GF-D8 (cell line): ENCODE measurements at regions not wholly inside any gene's neighbourhood (a gene's known extent, or its start where the extent isn't known, plus 50 kb on each side); places are given as distances from the start of the nearest gene placed in this dataset.
"Not testable (repeated sequence)": the region's sequence is repeated elsewhere in the genome, so short reads cannot be mapped to it uniquely, and the experiment has no call there.

ENCODE experiments used
- DNase-seq: peaks from one replicate; lab custom pipeline; 2025; lab: John Stamatoyannopoulos, UW

GRCh38 chr5:98121036-98121936 is 652.2 kb upstream of the RGMB start:
- DNase-seq: no peak

DNA sequence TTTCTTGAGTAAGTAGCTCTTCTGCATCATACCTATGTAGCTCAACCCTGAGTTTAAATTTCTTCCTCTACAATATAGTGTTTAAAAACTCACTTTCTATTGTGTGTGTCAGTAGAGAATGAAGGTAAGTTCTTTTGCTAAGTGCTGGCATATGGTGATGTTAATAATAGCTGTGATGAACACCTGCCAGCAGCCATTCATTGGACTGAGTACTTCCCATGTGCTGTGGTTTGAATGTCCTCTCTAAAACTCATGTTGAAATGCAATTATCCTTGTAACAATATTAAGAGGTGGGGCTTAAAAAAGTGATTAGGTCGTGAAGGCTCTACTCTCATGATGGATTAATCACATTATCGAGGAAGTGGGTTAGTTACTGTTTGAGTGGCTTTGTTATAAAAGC is 645.2 kb upstream of the RGMB start:
- no peak for DNase-seq

GRCh38 chr5:98128846-98129245 is 644.6 kb upstream of the RGMB start:
- no peak for DNase-seq

- no peak for DNase-seq
These were observed 643.0 kb upstream of the RGMB start for GRCh38 chr5:98130261-98131035.

DNA sequence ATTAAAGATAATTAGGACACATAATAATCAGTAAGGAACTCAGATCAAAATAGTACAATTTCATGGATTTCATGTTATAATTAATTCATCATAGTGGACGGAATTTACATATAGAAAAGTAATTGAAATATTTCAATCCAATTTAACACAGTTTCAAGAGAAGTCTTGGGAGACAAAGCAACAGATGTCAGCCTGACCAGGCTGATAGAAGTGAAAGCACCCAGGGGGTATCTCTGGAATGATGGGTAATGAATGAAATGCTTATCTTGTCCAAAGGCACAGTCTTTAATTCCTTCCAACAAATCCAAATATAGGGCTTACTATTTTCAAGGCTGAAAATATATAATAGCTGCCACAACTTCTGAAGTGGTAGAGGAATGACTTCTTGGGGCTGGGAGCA is 629.3 kb upstream of the RGMB start:
- DNase-seq: no peak

DNA sequence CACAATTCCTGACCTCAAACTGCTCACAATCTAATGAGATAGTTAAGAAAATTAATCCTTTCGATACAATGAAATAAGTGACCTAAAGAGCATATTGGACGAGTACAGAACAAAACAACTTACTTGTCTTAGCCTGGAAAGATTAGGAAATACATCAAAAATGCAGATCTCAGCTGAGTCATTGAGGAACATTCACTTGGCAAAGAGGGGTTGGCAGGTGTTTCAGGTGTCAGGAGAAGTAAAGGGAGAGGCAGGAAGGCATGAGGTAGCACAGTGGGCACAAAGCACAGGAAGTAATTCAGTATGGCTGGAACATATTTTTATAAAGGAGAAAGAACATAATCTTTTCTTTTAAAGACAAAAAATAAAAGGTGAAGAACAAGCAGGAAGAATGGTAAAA is 628.8 kb upstream of the RGMB start:
- DNase-seq: no peak

GRCh38 chr5:98157368-98157767 is 616.1 kb upstream of the RGMB start:
- no peak for DNase-seq

- DNase-seq: no peak
These were observed 615.0 kb upstream of the RGMB start for GRCh38 chr5:98158440-98158839.

- no peak for DNase-seq
These were observed 609.5 kb upstream of the RGMB start for GRCh38 chr5:98163796-98164493.

DNA sequence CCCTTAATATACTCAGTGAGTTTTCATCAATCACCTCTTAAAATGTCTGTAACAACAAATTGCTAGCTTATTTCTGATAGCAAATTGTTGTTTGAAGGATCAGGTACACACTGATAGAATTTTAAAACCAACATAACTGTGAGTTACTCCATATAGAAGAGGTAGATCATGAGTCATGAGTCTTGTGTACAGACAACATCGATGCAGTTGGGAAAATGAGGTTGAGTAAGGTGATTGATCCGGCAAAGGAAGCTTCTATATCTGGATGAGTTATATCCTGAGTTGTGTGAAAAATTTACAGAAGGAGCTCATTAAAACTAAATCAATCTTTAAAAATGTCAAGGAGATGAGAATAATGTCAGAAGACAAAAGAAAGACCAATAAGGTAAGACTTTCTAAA is 604.6 kb upstream of the RGMB start:
- DNase-seq: no peak

DNA sequence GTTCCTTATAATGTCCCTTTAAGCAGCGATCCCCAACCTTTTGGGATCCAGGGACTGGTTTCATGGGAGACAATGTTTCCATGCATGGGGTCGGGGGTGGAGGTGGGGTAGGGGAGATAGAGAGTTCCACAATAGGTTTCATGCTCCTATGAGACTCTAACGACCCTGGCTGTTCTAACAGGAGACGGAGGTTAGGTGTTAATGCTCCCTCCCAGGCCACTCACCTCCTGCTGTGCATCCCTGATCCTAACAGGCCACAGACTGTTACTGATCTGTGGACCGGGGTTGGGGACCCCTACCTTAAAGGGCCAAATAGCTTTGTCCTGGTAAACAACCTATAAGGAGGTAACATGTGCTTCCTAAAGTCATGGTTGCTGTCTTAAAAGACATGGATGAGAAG is 602.5 kb upstream of the RGMB start:
- DNase-seq: no peak

GRCh38 chr5:98173334-98173733 is 600.1 kb upstream of the RGMB start:
- no peak for DNase-seq

GRCh38 chr5:98175474-98175873 is 598.0 kb upstream of the RGMB start:
- DNase-seq: no peak

DNA sequence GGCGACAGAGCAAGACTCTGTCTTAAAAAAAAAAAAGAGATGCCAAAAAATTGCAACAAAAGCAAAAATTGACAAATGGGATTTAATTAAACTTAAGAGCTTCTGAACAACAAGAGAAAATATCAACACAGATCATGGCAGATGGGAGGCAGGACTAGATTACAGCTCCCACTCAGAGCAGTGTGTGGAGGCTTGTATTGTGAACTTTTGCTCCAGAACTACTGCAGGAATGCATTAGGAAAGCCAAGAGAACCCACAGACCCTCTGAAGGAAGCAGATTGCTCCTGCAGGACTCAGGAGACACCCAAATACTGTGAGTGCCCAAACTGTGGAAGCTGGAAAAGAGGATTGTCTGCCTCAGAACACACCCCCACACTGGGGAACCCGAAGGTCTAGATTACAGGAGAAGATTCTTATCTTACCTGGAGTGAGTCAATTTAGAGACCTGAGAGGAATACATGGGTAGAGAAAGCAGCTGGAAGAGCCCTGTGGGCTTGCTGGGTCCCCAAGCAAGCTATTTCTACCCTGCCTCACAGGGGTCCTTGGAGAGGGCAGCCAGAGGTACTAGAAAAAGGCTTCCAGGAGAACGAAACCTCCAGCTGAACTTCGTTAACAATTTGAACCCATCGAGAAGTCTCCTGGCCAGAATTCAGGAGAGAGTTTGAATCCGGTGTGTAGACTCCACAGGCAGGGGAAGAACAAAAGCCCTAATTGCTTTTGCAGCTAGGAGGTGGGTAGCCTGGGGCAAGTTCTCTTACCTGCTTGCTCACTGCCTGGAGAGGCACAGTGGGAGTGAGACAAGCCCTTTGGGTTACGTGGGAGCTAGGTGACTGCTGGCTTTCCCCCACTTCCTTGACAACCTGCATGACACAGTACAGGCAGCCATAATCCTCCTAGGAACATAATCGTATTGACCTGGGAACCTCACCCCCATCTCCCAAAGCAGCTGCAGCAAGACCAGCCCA is 593.4 kb upstream of the RGMB start:
- DNase-seq: no peak

GRCh38 chr5:98186128-98186527 is 587.3 kb upstream of the RGMB start:
- DNase-seq: no peak

- DNase-seq: no peak
These were observed 585.5 kb upstream of the RGMB start for GRCh38 chr5:98187945-98188344.

- not testable (repeated sequence) for DNase-seq
These were observed 583.1 kb upstream of the RGMB start for GRCh38 chr5:98190344-98190743.

DNA sequence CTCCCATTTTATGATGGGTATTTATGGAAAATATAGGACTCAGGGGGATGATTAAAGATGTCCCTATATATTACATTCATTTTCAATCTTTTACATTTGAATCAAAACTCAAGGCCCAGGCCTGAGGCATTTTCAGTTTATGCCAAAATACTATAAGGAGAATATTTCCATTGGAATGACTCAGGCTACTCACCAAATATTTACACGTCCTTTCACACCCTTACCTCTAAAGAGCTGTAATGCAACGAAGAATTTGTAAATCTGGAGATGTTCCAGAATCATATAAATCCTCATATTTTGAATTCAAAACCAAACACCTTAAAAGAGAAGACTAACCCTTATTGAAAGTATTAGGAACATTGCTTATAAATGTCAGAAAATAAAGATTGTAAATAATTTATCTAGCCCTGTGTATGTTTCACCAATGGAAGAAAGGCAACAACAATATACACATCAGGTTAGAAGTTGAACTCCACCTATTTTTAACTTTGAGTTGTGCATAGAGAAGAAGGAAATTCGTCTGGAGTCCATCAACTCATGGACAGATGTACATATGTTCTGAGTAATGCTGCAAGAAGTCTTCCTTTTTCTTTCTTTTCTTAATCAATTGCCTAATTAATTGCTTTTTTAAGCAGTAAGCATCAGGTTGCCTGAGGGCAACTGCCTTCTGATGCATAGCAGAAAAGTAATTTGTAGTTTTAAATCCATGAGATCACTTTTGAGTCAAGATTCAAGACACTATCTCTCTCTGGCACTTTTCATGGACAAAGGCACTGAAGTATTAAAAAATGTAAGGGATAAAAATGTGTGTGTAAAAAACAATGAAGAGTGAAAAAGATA is 579.3 kb upstream of the RGMB start:
- no peak for DNase-seq

DNA sequence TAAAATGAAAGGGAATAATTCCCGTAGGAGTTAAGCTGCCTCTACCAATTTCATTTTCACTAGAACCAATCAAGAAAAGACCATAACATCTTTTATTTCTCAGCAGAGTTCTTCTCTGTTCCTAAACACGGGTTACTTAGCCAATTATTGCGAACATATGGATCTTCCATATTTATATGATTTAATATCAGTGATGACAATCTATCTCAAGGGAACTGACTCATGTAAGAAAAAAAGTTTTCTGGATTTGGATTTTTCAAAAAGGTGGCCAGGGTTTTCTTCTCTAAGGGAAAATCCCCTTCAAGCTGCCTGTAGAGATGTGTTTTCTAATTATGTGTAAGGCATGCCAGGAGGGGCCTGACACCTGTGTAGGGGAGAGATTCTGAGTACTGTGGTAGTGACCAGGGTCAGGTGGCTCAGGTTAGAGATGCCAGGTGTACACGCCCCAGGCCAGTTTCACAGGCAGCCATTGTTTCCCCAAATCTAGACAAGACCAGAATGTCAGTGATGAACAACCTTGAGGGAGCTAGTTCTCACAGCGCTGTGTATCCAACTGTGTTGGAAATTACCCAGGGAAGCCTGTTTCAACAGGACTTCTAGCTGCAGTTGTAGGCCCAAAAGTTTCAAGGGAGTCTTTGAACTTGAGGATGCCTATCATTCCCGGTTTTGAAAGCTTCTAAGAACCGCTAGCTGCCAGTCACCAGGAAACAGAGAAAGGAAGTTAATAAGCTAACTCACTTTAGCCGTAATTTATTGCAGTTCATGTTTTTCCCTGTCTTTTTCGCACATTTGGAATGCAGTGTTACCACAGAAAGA is 572.5 kb upstream of the RGMB start:
- no peak for DNase-seq

- DNase-seq: no peak
These were observed 568.7 kb upstream of the RGMB start for GRCh38 chr5:98204798-98205197.
